Testis (tissue), 2 donors: ENCODE measurements at regions not wholly inside any gene's neighbourhood (a gene's known extent, or its start where the extent isn't known, plus 50 kb on each side); places are given as distances from the start of the nearest gene placed in this dataset.

Experiments
- POLR2A ChIP-seq: fragments of 450-650 bp; IDR thresholded peaks from one replicate; pipeline ENCODE4 v1.6.1; 2017; ENCODE audit warnings: antibody characterized with exemption, mild to moderate bottlenecking, moderate library complexity
- TF ChIP-seq, protein P1 (sequence below), 3 experiments: fragments of 450-650 bp in 2 of 3; fragments of 200-600 bp in 1 of 3; sonication (generic) in 1 of 3; IDR thresholded peaks; one replicate each; pipeline ENCODE4 v1.5.1; 2016 to 2019; ENCODE audit warnings: antibody characterized with exemption in 3 of 3, mild to moderate bottlenecking in 2 of 3, moderate library complexity in 1 of 3

DNA sequence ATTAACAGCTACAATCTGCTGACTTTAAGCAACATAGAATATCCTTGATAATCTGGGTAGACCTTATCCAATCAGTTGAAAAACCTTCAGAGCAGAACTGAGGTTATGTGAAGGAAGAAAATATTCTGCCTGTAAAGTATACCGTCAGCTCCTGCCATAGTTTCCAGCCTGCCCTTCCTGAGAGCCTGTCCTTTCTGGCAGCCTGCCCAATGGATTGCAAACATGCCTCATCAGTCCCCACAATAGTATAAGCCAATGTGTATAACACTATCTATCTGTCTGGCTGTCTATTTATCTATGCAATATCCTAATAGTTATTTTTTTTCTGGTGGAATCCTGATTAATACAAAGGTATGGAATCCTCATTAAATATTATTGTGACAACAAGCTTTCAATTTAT lies 489.2 kb upstream of the KCND2 start:
- TF ChIP-seq, protein P1, sequence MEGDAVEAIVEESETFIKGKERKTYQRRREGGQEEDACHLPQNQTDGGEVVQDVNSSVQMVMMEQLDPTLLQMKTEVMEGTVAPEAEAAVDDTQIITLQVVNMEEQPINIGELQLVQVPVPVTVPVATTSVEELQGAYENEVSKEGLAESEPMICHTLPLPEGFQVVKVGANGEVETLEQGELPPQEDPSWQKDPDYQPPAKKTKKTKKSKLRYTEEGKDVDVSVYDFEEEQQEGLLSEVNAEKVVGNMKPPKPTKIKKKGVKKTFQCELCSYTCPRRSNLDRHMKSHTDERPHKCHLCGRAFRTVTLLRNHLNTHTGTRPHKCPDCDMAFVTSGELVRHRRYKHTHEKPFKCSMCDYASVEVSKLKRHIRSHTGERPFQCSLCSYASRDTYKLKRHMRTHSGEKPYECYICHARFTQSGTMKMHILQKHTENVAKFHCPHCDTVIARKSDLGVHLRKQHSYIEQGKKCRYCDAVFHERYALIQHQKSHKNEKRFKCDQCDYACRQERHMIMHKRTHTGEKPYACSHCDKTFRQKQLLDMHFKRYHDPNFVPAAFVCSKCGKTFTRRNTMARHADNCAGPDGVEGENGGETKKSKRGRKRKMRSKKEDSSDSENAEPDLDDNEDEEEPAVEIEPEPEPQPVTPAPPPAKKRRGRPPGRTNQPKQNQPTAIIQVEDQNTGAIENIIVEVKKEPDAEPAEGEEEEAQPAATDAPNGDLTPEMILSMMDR (IDR thresholded peaks at IDR 0.05), result no peak
- no peak for TF ChIP-seq POLR2A
